GM19023 (cell line): ENCODE measurements at regions not wholly inside any gene's neighbourhood (a gene's known extent, or its start where the extent isn't known, plus 50 kb on each side); places are given as distances from the start of the nearest gene placed in this dataset.
"Not testable (repeated sequence)": the region's sequence is repeated elsewhere in the genome, so short reads cannot be mapped to it uniquely, and the experiment has no call there.

Source experiments
- ATAC-seq: cut with Tn5 transposase; IDR thresholded peaks from one replicate; pipeline ENCODE4 v1.9.1; 2021; ENCODE audit warnings: mild to moderate bottlenecking, moderate library complexity; ENCODE audit not compliant: unreplicated experiment

- no peak for ATAC-seq
Measured at GRCh38 chr2:167803449-167803988, 443.9 kb downstream of the STK39 start.

GRCh38 chr2:167794554-167795255, 452.7 kb downstream of the STK39 start:
- ATAC-seq, result no peak

- no peak for ATAC-seq
Measured at GRCh38 chr2:167793725-167794124, 453.7 kb downstream of the STK39 start.

- ATAC-seq, result no peak
Measured at GRCh38 chr2:167792126-167792525, 455.3 kb downstream of the STK39 start.

GRCh38 chr2:167790781-167791450, 456.5 kb downstream of the STK39 start:
- no peak for ATAC-seq

- no peak for ATAC-seq
Measured at GRCh38 chr2:167790189-167790588, 457.2 kb downstream of the STK39 start.

GRCh38 chr2:167787562-167787961, 459.8 kb downstream of the STK39 start:
- no peak for ATAC-seq

- no peak for ATAC-seq
Measured at GRCh38 chr2:167787021-167787420, 460.4 kb downstream of the STK39 start.

GRCh38 chr2:167785606-167786216, 461.7 kb downstream of the STK39 start:
- no peak for ATAC-seq

- no peak for ATAC-seq
Measured at GRCh38 chr2:167784084-167784425, 463.3 kb downstream of the STK39 start.

GRCh38 chr2:167783261-167784083, 463.9 kb downstream of the STK39 start:
- ATAC-seq, result no peak

GRCh38 chr2:167781629-167782028, 465.8 kb downstream of the STK39 start:
- ATAC-seq, result not testable (repeated sequence)

- no peak for ATAC-seq
Measured at GRCh38 chr2:167776359-167776758, 471.0 kb downstream of the STK39 start.

- no peak for ATAC-seq
Measured at GRCh38 chr2:167771628-167772027, 475.8 kb downstream of the STK39 start.

GRCh38 chr2:167769020-167769419, 478.4 kb downstream of the STK39 start:
- ATAC-seq, result no peak

GRCh38 chr2:167767830-167768229, 479.6 kb downstream of the STK39 start:
- no peak for ATAC-seq

GRCh38 chr2:167764772-167765341, 482.5 kb downstream of the STK39 start:
- no peak for ATAC-seq

GRCh38 chr2:167761465-167762136, 485.8 kb downstream of the STK39 start:
- no peak for ATAC-seq

GRCh38 chr2:167759531-167759930, 487.9 kb downstream of the STK39 start:
- ATAC-seq, result no peak

- ATAC-seq, result no peak
Measured at GRCh38 chr2:167758292-167758691, 489.1 kb downstream of the STK39 start.
